Neural crest cell (in vitro differentiated cells): ENCODE measurements at regions not wholly inside any gene's neighbourhood (a gene's known extent, or its start where the extent isn't known, plus 50 kb on each side); places are given as distances from the start of the nearest gene placed in this dataset.

ENCODE experiments used
- DNase-seq: peaks from one replicate; pipeline ENCODE4 v3.0.0; 2021; ENCODE audit warnings: low read depth, mixed read lengths, low spot score
- H3K27ac Mint-ChIP-seq: one replicate; pipeline ENCODE4 v1.8.0; 2021; ENCODE audit warnings: mild to moderate bottlenecking, mixed read lengths; ENCODE audit not compliant: unreplicated experiment
- H3K27me3 Mint-ChIP-seq: 2 replicates; pipeline ENCODE4 v1.8.0; 2021; ENCODE audit warnings: low read depth, mild to moderate bottlenecking, mixed read lengths
- H3K36me3 Mint-ChIP-seq: 2 replicates; pipeline ENCODE4 v1.8.0; 2021; ENCODE audit warnings: low read depth, mild to moderate bottlenecking, mixed read lengths
- H3K4me1 Mint-ChIP-seq: 2 replicates; pipeline ENCODE4 v1.8.0; 2021; ENCODE audit warnings: mixed read lengths
- H3K4me3 Mint-ChIP-seq: one replicate; pipeline ENCODE4 v1.8.0; 2021; ENCODE audit warnings: mild to moderate bottlenecking, mixed read lengths
- H3K9me3 Mint-ChIP-seq: 2 replicates; pipeline ENCODE4 v1.8.0; 2021; ENCODE audit warnings: mixed read lengths
- CTCF ChIP-seq: fragments of 200-600 bp; sonication (generic); conservative IDR thresholded peaks from 2 replicates; pipeline ENCODE4 v1.5.0; 2021; ENCODE audit warnings: antibody characterized with exemption, mild to moderate bottlenecking

GRCh38 chr6:45783716-45784115 is 231.9 kb downstream of the CLIC5 start:
- no peak overlapping the region for H3K4me3 Mint-ChIP-seq
- H3K36me3 Mint-ChIP-seq = no peaks in the 10 kb centered on the region
- H3K27me3 Mint-ChIP-seq = peaks cover 2% of the 10 kb centered on the region
- H3K27ac Mint-ChIP-seq = no peak overlapping the region
- DNase-seq = no peak
- peaks cover 14% of the 10 kb centered on the region for H3K4me1 Mint-ChIP-seq
- no peak for TF ChIP-seq CTCF
- no peaks in the 10 kb centered on the region for H3K9me3 Mint-ChIP-seq

- Mint-ChIP-seq H3K9me3 (peaks cover 2% of the 10 kb centered on the region), H3K27ac (no peak overlapping the region), H3K4me3 (no peak overlapping the region), H3K36me3 (no peaks in the 10 kb centered on the region), H3K4me1 (peaks cover 12% of the 10 kb centered on the region), H3K27me3 (peaks cover 2% of the 10 kb centered on the region)
- no peak for DNase-seq
- TF ChIP-seq CTCF = no peak
Measured at GRCh38 chr6:45781890-45782289, 233.8 kb downstream of the CLIC5 start.

GRCh38 chr6:45780523-45780922 is 235.1 kb downstream of the CLIC5 start:
- no peaks in the 10 kb centered on the region for H3K36me3 Mint-ChIP-seq
- H3K27ac Mint-ChIP-seq = no peak overlapping the region
- no peaks in the 10 kb centered on the region for H3K4me1 Mint-ChIP-seq
- H3K27me3 Mint-ChIP-seq = peaks cover 2% of the 10 kb centered on the region
- no peak overlapping the region for H3K4me3 Mint-ChIP-seq
- peaks cover 2% of the 10 kb centered on the region for H3K9me3 Mint-ChIP-seq
- DNase-seq = no peak
- no peak for TF ChIP-seq CTCF

GRCh38 chr6:45775026-45775697 is 240.5 kb downstream of the CLIC5 start:
- Mint-ChIP-seq H3K4me1 (no peaks in the 10 kb centered on the region), H3K27me3 (no peaks in the 10 kb centered on the region), H3K4me3 (no peak overlapping the region), H3K9me3 (peaks cover 2% of the 10 kb centered on the region), H3K27ac (no peak overlapping the region), H3K36me3 (no peaks in the 10 kb centered on the region)
- TF ChIP-seq CTCF = no peak
- no peak for DNase-seq

GRCh38 chr6:45773906-45774305 is 241.8 kb downstream of the CLIC5 start:
- Mint-ChIP-seq H3K27ac (no peak overlapping the region), H3K4me3 (no peak overlapping the region), H3K4me1 (no peaks in the 10 kb centered on the region), H3K27me3 (no peaks in the 10 kb centered on the region), H3K9me3 (peaks cover 4% of the 10 kb centered on the region), H3K36me3 (no peaks in the 10 kb centered on the region)
- no peak for DNase-seq
- TF ChIP-seq CTCF = no peak
